ENCODE measurements at regions not wholly inside any gene's neighbourhood (a gene's known extent, or its start where the extent isn't known, plus 50 kb on each side); places are given as distances from the start of the nearest gene placed in this dataset.

DNA sequence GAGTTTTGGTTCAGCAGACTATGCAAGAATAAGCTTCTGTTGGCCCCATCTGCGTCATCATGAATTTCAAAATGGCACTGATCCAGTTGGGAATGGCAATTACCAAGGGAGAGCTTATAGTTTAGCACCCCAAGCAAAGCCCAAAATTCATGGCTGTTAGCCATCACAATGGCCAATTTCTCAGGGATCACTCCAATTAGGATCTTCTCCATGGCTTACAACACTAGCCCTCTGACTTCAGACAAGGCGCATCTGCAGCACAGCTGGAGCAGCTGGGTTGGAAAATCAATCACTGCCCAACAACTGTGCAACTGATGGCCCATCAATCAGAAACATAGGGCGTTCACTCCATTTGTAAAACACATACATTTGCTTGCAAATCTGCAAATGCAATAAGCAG is 273.6 kb downstream of the SRBD1 start:
- no peaks in the 10 kb centered on the region; the same call in 1 of the 2 replicates for H3K36me3 ChIP-seq (ENCODE audit: insufficient read depth, low read length)
- H3K9me3 ChIP-seq (ENCODE audit: control insufficient read depth, insufficient read depth, low read length): no peaks in the 10 kb centered on the region; the same call in 1 of the 2 replicates
- H3K9ac ChIP-seq (ENCODE audit: low read depth, low read length): no peak overlapping the region
- no peaks in the 10 kb centered on the region for H3K4me1 ChIP-seq (ENCODE audit: insufficient read depth, low read length)

DNA sequence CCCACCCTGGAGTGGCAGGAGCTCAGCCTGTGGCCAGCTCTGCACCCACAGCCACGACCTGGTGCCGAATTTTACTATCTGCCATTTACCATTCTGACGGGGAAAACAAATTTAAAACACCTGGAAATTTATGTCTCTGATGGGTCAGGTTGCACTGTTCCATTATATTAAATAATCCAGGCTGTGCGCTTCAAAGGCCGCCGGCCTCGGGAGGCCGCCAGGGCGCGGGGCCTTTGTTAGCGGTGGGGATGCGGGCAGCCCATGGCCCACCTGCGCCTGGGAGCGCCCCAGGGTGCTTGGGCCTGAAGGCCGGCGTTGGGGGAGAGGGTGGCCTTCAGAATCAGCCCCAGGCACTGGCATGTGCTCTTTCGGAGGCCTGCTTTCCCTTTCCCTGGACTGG is 276.9 kb downstream of the SRBD1 start:
- no peak overlapping the region for H3K9ac ChIP-seq (ENCODE audit: low read depth, low read length)
- no peaks in the 10 kb centered on the region; the same call in 1 of the 2 replicates for H3K36me3 ChIP-seq (ENCODE audit: insufficient read depth, low read length)
- H3K4me1 ChIP-seq (ENCODE audit: insufficient read depth, low read length): no peaks in the 10 kb centered on the region
- no peaks in the 10 kb centered on the region; the same call in 1 of the 2 replicates for H3K9me3 ChIP-seq (ENCODE audit: control insufficient read depth, insufficient read depth, low read length)

- no peaks in the 10 kb centered on the region for H3K4me1 ChIP-seq (ENCODE audit: insufficient read depth, low read length)
- no peaks in the 10 kb centered on the region; the same call in 1 of the 2 replicates for H3K9me3 ChIP-seq (ENCODE audit: control insufficient read depth, insufficient read depth, low read length)
- H3K36me3 ChIP-seq (ENCODE audit: insufficient read depth, low read length): no peaks in the 10 kb centered on the region; the same call in 1 of the 2 replicates
- no peak overlapping the region for H3K9ac ChIP-seq (ENCODE audit: low read depth, low read length)
Measured at GRCh38 chr2:45332567-45332966, 278.5 kb downstream of the SRBD1 start.

GRCh38 chr2:45332094-45332493 is 279.0 kb downstream of the SRBD1 start:
- H3K9ac ChIP-seq (ENCODE audit: low read depth, low read length): no peak overlapping the region
- no peaks in the 10 kb centered on the region; the same call in 1 of the 2 replicates for H3K36me3 ChIP-seq (ENCODE audit: insufficient read depth, low read length)
- no peaks in the 10 kb centered on the region for H3K4me1 ChIP-seq (ENCODE audit: insufficient read depth, low read length)
- H3K9me3 ChIP-seq (ENCODE audit: control insufficient read depth, insufficient read depth, low read length): no peaks in the 10 kb centered on the region

GRCh38 chr2:45331410-45331786 is 279.7 kb downstream of the SRBD1 start:
- Histone ChIP-seq H3K9me3 (ENCODE audit: control insufficient read depth, insufficient read depth, low read length) (no peaks in the 10 kb centered on the region), H3K9ac (ENCODE audit: low read depth, low read length) (no peak overlapping the region), H3K36me3 (ENCODE audit: insufficient read depth, low read length) (no peaks in the 10 kb centered on the region; the same call in none of the 2 replicates), H3K4me1 (ENCODE audit: insufficient read depth, low read length) (no peaks in the 10 kb centered on the region)

DNA sequence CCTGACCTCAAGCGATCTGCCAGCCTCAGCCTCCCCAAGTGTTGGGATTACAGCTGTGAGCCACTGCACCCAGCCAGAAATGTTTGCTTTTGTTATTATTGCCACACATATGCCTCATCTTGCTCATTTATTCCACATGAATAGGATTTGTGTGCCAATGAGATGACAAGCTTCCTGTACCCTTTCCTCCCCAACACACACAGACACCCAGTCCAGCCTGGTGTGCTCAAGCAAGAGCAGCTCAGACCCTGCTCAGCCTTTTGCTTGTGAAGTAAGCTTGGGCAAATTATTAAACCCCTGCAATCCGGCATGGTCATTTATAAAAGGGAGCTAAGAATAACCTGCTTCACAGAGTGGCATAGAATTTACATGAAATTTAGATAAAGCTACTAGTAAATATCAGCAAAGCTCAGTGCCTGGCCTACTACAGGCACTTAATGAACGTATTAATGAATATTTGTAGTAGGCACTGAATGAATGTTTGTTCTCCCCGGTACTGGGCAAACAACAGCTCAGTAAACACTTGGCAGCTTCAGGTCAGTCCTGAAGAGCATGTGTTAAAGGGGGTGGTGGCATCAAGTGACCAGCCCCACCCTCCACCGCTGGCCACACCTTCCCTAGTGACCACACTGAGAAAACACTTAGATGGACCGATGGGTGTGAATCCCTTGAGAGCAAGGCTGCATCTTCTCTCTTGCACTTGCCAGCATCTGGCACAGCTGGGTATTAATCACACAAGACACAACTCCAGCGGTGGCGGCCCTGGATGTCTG is 280.2 kb downstream of the SRBD1 start:
- Histone ChIP-seq H3K9me3 (ENCODE audit: control insufficient read depth, insufficient read depth, low read length) (no peaks in the 10 kb centered on the region), H3K36me3 (ENCODE audit: insufficient read depth, low read length) (no peaks in the 10 kb centered on the region; the same call in 1 of the 2 replicates), H3K4me1 (ENCODE audit: insufficient read depth, low read length) (no peaks in the 10 kb centered on the region), H3K9ac (ENCODE audit: low read depth, low read length) (no peak overlapping the region)

DNA sequence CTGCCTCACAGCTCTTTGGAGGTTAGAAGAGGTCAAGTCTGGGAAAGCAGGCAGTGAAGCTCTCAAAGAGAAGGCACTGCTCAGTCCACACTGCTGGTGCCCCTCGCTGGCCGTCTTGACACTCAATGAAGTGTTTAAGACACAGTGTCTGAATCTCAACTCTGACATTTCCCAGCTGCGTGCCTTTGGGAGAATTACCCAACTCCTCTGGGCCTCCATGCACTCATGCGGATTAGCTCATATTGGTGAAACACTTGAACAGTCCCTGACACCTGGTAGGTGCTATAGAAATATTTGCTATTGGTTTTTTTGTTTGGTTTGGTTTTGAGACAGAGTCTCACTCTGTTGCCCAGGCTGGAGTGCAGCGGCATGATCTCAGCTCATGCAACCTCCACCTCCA is 281.0 kb downstream of the SRBD1 start:
- Histone ChIP-seq H3K4me1 (ENCODE audit: insufficient read depth, low read length) (no peaks in the 10 kb centered on the region), H3K9me3 (ENCODE audit: control insufficient read depth, insufficient read depth, low read length) (no peaks in the 10 kb centered on the region), H3K36me3 (ENCODE audit: insufficient read depth, low read length) (no peaks in the 10 kb centered on the region; the same call in 1 of the 2 replicates), H3K9ac (ENCODE audit: low read depth, low read length) (no peak overlapping the region)

DNA sequence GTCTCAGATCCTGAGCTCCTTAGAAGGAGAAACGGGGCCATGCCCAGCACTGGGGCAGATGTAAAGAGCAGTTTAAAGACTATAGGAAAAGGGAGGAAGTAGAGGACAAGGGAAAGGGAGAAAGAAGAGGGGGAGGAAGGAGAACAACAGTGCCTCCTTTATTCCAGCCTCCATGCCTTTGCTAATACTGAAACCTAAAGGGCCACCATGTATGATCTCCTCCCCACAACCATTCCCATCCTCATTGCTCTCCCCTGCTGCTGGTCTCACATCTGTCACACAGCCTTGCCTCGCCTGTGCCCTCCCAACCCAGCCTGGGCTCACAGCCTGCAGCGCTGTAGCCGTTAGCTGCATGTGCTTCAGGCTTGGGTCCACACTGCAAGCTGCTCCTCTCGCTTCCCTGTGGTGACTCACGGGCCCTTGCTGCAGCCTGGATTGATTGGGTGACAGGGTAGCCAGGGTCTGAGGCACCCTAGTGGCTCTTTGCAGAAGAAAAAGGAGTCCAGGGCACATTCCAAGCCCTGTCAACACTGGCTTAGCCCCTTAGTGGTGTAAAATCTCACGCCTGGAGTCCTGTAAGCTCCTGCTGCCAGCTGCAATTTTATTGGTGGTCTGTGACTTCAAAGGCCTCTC is 281.9 kb downstream of the SRBD1 start:
- no peaks in the 10 kb centered on the region for H3K9me3 ChIP-seq (ENCODE audit: control insufficient read depth, insufficient read depth, low read length)
- H3K4me1 ChIP-seq (ENCODE audit: insufficient read depth, low read length): no peaks in the 10 kb centered on the region
- H3K36me3 ChIP-seq (ENCODE audit: insufficient read depth, low read length): no peaks in the 10 kb centered on the region; the same call in 1 of the 2 replicates
- H3K9ac ChIP-seq (ENCODE audit: low read depth, low read length): no peak overlapping the region

DNA sequence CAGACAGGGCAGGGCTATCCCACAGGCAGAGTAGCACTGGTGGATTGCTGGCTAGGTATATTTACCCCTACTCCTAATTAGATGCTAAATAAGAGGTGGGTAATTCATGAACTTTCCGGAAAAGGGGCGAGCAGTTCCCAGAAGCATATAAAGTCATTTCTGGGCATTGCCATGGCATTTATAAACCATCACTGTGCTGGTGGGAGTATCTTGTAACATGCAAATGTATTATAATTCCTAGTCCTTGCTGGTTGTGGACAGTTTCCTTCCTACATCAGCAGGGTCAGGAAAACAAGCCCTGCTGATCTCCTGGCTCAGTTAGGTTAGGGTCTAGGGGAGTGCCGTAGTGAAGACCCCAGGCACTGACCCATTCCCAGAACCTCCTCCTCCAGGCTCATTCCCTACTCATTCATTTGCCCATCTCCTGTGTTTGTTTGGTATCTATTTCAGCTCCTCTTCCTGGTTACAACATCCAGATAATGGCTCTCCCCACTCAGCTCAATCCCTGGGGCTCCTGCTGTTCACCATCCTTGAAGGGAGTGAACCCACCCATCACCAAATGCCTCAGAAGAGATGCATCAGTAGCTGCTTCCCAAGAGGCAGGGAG is 282.7 kb downstream of the SRBD1 start:
- Histone ChIP-seq H3K9ac (ENCODE audit: low read depth, low read length) (no peak overlapping the region), H3K36me3 (ENCODE audit: insufficient read depth, low read length) (no peaks in the 10 kb centered on the region; the same call in 1 of the 2 replicates), H3K4me1 (ENCODE audit: insufficient read depth, low read length) (no peaks in the 10 kb centered on the region), H3K9me3 (ENCODE audit: control insufficient read depth, insufficient read depth, low read length) (peaks cover 3% of the 10 kb centered on the region; the same call in 1 of the 2 replicates)

DNA sequence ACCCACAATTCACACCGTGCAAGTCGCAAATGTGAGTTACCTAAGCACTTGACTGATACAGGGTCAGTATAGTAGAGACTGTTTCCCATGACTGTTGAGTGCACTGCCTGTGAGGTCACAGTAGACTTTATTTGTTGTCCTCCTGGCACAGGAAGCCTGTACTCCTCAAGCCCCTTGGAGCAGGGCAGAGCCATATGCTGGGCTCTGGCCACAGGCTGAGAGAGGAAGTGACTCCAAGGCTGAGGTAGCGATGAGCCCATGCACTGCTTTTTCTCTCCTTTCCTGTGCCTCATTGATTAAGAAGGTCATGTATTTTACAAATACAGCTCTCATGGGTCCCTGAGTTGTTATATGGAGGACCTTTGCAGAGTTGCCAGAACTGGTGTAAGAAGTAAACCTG is 287.7 kb downstream of the SRBD1 start:
- Histone ChIP-seq H3K9ac (ENCODE audit: low read depth, low read length) (no peak overlapping the region), H3K9me3 (ENCODE audit: control insufficient read depth, insufficient read depth, low read length) (peaks cover 7% of the 10 kb centered on the region), H3K4me1 (ENCODE audit: insufficient read depth, low read length) (peaks cover 11% of the 10 kb centered on the region), H3K36me3 (ENCODE audit: insufficient read depth, low read length) (no peaks in the 10 kb centered on the region; the same call in 1 of the 2 replicates)

- H3K36me3 ChIP-seq (ENCODE audit: insufficient read depth, low read length): no peaks in the 10 kb centered on the region
- peaks cover 11% of the 10 kb centered on the region for H3K4me1 ChIP-seq (ENCODE audit: insufficient read depth, low read length)
- H3K9ac ChIP-seq (ENCODE audit: low read depth, low read length): no peak overlapping the region
- peaks cover 11% of the 10 kb centered on the region for H3K9me3 ChIP-seq (ENCODE audit: control insufficient read depth, insufficient read depth, low read length)
Measured at GRCh38 chr2:45320956-45321355, 290.1 kb downstream of the SRBD1 start.

GRCh38 chr2:45319683-45320455 is 291.2 kb downstream of the SRBD1 start:
- no peak overlapping the region for H3K9ac ChIP-seq (ENCODE audit: low read depth, low read length)
- peaks cover 11% of the 10 kb centered on the region for H3K9me3 ChIP-seq (ENCODE audit: control insufficient read depth, insufficient read depth, low read length)
- peaks cover 11% of the 10 kb centered on the region for H3K4me1 ChIP-seq (ENCODE audit: insufficient read depth, low read length)
- H3K36me3 ChIP-seq (ENCODE audit: insufficient read depth, low read length): no peaks in the 10 kb centered on the region

DNA sequence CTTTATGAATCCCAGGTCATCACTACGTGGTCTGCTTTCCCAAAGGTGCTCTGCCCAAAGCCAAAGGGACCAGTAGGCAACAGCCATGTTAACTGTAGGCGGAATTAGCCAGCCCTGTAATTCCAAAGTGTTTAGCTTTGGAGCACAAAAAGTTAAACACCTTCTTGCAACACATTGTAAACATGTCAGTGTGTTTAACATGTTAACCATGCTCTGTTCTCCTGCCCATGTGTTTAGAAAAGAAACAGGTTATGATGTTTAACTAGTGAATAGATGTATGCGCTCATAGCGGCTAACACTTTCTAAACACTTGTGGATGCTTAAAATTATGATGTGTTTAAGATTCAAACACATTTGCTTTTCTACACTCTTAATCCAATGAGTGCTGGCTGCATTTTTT is 292.4 kb downstream of the SRBD1 start:
- no peaks in the 10 kb centered on the region for H3K36me3 ChIP-seq (ENCODE audit: insufficient read depth, low read length)
- H3K9ac ChIP-seq (ENCODE audit: low read depth, low read length): no peak overlapping the region
- H3K9me3 ChIP-seq (ENCODE audit: control insufficient read depth, insufficient read depth, low read length): peaks cover 11% of the 10 kb centered on the region
- H3K4me1 ChIP-seq (ENCODE audit: insufficient read depth, low read length): peaks cover 11% of the 10 kb centered on the region
